Keratinocyte (primary cell): ENCODE measurements at regions not wholly inside any gene's neighbourhood (a gene's known extent, or its start where the extent isn't known, plus 50 kb on each side); places are given as distances from the start of the nearest gene placed in this dataset.

Experiments used
- EZH2 ChIP-seq: IDR thresholded peaks from one replicate; pipeline ENCODE4 v1.6.1; 2012; ENCODE audit warnings: inconsistent platforms, mild to moderate bottlenecking, low read length, moderate library complexity
- TF ChIP-seq, protein P1 (sequence below), 3 experiments: IDR thresholded peaks in 1 of 3; conservative IDR thresholded peaks in 1 of 3; optimal IDR thresholded peaks in 1 of 3; 2 replicates in 2 of 3; 3 replicates in 1 of 3; pipeline versions ENCODE3 to v1.5.1; 2011; ENCODE audit warnings: low read length in 3 of 3, mild to moderate bottlenecking in 3 of 3, moderate library complexity in 2 of 3, control low read depth in 1 of 3, inconsistent platforms in 1 of 3; ENCODE audit not compliant: insufficient read depth in 2 of 3; ENCODE audit errors: extremely low read depth in 1 of 3

GRCh38 chr16:77502448-77502847 is 67.6 kb upstream of the ADAMTS18 start:
- TF ChIP-seq, protein P1, sequence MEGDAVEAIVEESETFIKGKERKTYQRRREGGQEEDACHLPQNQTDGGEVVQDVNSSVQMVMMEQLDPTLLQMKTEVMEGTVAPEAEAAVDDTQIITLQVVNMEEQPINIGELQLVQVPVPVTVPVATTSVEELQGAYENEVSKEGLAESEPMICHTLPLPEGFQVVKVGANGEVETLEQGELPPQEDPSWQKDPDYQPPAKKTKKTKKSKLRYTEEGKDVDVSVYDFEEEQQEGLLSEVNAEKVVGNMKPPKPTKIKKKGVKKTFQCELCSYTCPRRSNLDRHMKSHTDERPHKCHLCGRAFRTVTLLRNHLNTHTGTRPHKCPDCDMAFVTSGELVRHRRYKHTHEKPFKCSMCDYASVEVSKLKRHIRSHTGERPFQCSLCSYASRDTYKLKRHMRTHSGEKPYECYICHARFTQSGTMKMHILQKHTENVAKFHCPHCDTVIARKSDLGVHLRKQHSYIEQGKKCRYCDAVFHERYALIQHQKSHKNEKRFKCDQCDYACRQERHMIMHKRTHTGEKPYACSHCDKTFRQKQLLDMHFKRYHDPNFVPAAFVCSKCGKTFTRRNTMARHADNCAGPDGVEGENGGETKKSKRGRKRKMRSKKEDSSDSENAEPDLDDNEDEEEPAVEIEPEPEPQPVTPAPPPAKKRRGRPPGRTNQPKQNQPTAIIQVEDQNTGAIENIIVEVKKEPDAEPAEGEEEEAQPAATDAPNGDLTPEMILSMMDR (optimal IDR thresholded peaks at IDR 0.05 in 1 of 3, IDR thresholded peaks at IDR 0.05 in 1 of 3, conservative IDR thresholded peaks at IDR 0.05 in 1 of 3; ENCODE audit: extremely low read depth in 1 of 3, insufficient read depth in 2 of 3, low read length in 3 of 3), result no peak
- no peak for TF ChIP-seq EZH2
